Liver (tissue), 3 donors: ENCODE measurements at regions not wholly inside any gene's neighbourhood (a gene's known extent, or its start where the extent isn't known, plus 50 kb on each side); places are given as distances from the start of the nearest gene placed in this dataset.

Experiments
- CTCF ChIP-seq: fragments of 150-350 bp; IDR thresholded peaks from 2 replicates; pipeline ENCODE4 v1.5.1; 2017; ENCODE audit warnings: improper control_type of control experiment, low read depth, low read length; ENCODE audit not compliant: missing input control
- FOXA1 ChIP-seq: IDR thresholded peaks from 2 replicates; pipeline ENCODE4 v1.6.1; 2016; ENCODE audit warnings: antibody characterized with exemption
- GABPA ChIP-seq, 2 donors: IDR thresholded peaks in 1 of 2; conservative IDR thresholded peaks in 1 of 2; 2 replicates each; pipeline ENCODE4 v1.6.1; 2016; ENCODE audit warnings: antibody characterized with exemption in 2 of 2, mild to moderate bottlenecking in 1 of 2, moderate library complexity in 1 of 2
- RAD21 ChIP-seq, 2 donors: IDR thresholded peaks; 2 replicates each; pipeline ENCODE4 v1.6.1; 2016; ENCODE audit warnings: antibody characterized with exemption in 2 of 2, mild to moderate bottlenecking in 2 of 2
- YY1 ChIP-seq: IDR thresholded peaks from 2 replicates; pipeline ENCODE4 v1.6.1; 2016; ENCODE audit warnings: antibody characterized with exemption, mild to moderate bottlenecking
- donor health status: healthy.
- donor health status: healthy.

GRCh38 chr3:101091489-101091888 is 98.3 kb upstream of the ABI3BP start:
- no peak for TF ChIP-seq CTCF
- no peak for TF ChIP-seq RAD21 (IDR thresholded peaks at IDR 0.05)
- TF ChIP-seq GABPA (IDR thresholded peaks at IDR 0.05 in 1 of 2, conservative IDR thresholded peaks at IDR 0.05 in 1 of 2) = no peak
- TF ChIP-seq YY1 = no peak
- TF ChIP-seq FOXA1 = no peak
